SU-DHL-6 (cell line): ENCODE measurements at regions not wholly inside any gene's neighbourhood (a gene's known extent, or its start where the extent isn't known, plus 50 kb on each side); places are given as distances from the start of the nearest gene placed in this dataset.

Experiments
- H2AFZ ChIP-seq: fragments of 200-600 bp; sonication (generic); 2 replicates; pipeline ENCODE4 v1.6.1; 2014; ENCODE audit warnings: low read depth, mild to moderate bottlenecking, moderate library complexity, mixed read lengths, antibody characterized with exemption, low read length; ENCODE audit not compliant: severe bottlenecking
- H3F3A ChIP-seq: fragments of 200-600 bp; shearing (Covaris generic); 2 replicates; pipeline ENCODE4 v1.6.0; 2016; ENCODE audit warnings: antibody characterized with exemption, mild to moderate bottlenecking; ENCODE audit not compliant: insufficient read depth
- H3K27ac ChIP-seq: fragments of 200-600 bp; sonication (generic); 2 replicates; pipeline ENCODE4 v1.5.1; 2016; ENCODE audit warnings: low read depth, mild to moderate bottlenecking, low read length, moderate library complexity, mixed read lengths
- H3K27me3 ChIP-seq: fragments of 200-600 bp; sonication (generic), shearing (Covaris generic); 2 replicates; pipeline ENCODE4 v1.6.0; 2014; ENCODE audit warnings: mild to moderate bottlenecking, low read length
- H3K36me3 ChIP-seq: fragments of 200-600 bp; sonication (generic); 2 replicates; pipeline ENCODE4 v1.6.1; 2014; ENCODE audit warnings: mild to moderate bottlenecking, low read length, mixed read lengths
- H3K4me2 ChIP-seq: fragments of 300-600, 200-600 bp; shearing (Covaris generic), sonication (generic); 2 replicates; pipeline ENCODE4 v1.6.0; 2014; ENCODE audit warnings: low read length, low read depth, mild to moderate bottlenecking; ENCODE audit not compliant: poor library complexity, severe bottlenecking
- H3K4me3 ChIP-seq: fragments of 200-600 bp; sonication (generic); 2 replicates; pipeline ENCODE4 v1.5.1; 2014; ENCODE audit warnings: antibody characterized with exemption, low read length, mild to moderate bottlenecking, mixed read lengths; ENCODE audit not compliant: insufficient read depth, poor library complexity, severe bottlenecking
- H3K79me2 ChIP-seq: fragments of 200-600 bp; sonication (generic); 2 replicates; pipeline ENCODE4 v1.6.1; 2014; ENCODE audit warnings: mild to moderate bottlenecking, low read length, moderate library complexity; ENCODE audit not compliant: insufficient read depth
- H3K9ac ChIP-seq: fragments of 200-600 bp; sonication (generic); 2 replicates; pipeline ENCODE4 v1.7.0; 2014; ENCODE audit warnings: mild to moderate bottlenecking, low read length
- H3K9me2 ChIP-seq: fragments of 200-600 bp; sonication (generic); replicated peaks from 2 replicates; pipeline ENCODE4 v1.6.1; 2014; ENCODE audit warnings: low read length; ENCODE audit not compliant: insufficient read depth
- H3K9me3 ChIP-seq: fragments of 200-600 bp; sonication (generic); 2 replicates; pipeline ENCODE4 v1.6.1; 2014; ENCODE audit warnings: low read length, mixed read lengths; ENCODE audit not compliant: insufficient read depth
- H4K20me1 ChIP-seq: fragments of 200-600 bp; sonication (generic); 2 replicates; pipeline ENCODE4 v1.6.1; 2014; ENCODE audit warnings: low read depth, mild to moderate bottlenecking, antibody characterized with exemption, low read length, moderate library complexity, mixed read lengths
- CTCF ChIP-seq: fragments of 200-600 bp; sonication (generic); IDR thresholded peaks from one replicate; pipeline ENCODE4 v1.5.1; 2017; ENCODE audit warnings: antibody characterized with exemption, mild to moderate bottlenecking, low read length, moderate library complexity; ENCODE audit not compliant: insufficient read depth, poor library complexity, severe bottlenecking
- EZH2phosphoT487 ChIP-seq: fragments of 200-600 bp; sonication (generic), shearing (Covaris generic); conservative IDR thresholded peaks from 2 replicates; pipeline ENCODE4 v1.6.1; 2018; ENCODE audit warnings: mild to moderate bottlenecking, antibody characterized with exemption, low read length, moderate library complexity, mixed read lengths

DNA sequence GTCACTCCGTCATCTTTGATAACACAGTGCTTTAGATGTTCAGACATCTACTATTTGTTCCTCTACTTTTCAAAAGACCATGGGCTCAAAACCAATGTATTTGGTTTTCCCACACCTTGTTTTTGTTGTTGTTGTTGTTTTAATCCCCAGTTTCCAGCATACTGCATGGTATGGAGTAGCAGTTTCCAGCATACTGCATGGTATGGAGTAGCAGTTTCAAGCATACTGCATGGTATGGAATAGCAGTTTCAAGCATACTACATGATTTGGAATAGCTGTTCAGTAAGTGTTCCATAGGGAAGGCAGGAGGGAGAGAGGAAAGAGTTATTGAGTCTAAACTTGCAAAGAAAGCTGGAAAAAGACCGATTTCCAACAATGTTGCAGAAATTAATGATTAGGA is 314.3 kb upstream of the PRKCQ start:
- Histone ChIP-seq H3K36me3 (no peaks in the 10 kb centered on the region), H2AFZ (no peak overlapping the region), H3K4me2 (no peak overlapping the region), H3K9me3 (no peaks in the 10 kb centered on the region), H3K79me2 (no peaks in the 10 kb centered on the region), H3K27ac (no peak overlapping the region), H3K27me3 (peaks cover 4% of the 10 kb centered on the region; the same call in 1 of the 2 replicates), H3K9ac (no peak overlapping the region), H3K9me2 (no peaks in the 10 kb centered on the region), H4K20me1 (no peaks in the 10 kb centered on the region), H3F3A (no peaks in the 10 kb centered on the region), H3K4me3 (no peak overlapping the region)
- TF ChIP-seq CTCF (no peak), EZH2phosphoT487 (no peak)

GRCh38 chr10:6892864-6893263 is 312.8 kb upstream of the PRKCQ start:
- H3K9me3 ChIP-seq = no peaks in the 10 kb centered on the region
- H3K9me2 ChIP-seq = no peaks in the 10 kb centered on the region
- no peaks in the 10 kb centered on the region for H3F3A ChIP-seq
- peaks cover 4% of the 10 kb centered on the region; the same call in 1 of the 2 replicates for H3K27me3 ChIP-seq
- H4K20me1 ChIP-seq = no peaks in the 10 kb centered on the region
- TF ChIP-seq EZH2phosphoT487 (no peak), CTCF (no peak)
- H3K36me3 ChIP-seq = no peaks in the 10 kb centered on the region
- H3K4me3 ChIP-seq = no peak overlapping the region
- no peak overlapping the region for H3K4me2 ChIP-seq
- no peaks in the 10 kb centered on the region for H3K79me2 ChIP-seq
- no peak overlapping the region for H3K27ac ChIP-seq
- no peak overlapping the region for H2AFZ ChIP-seq
- no peak overlapping the region for H3K9ac ChIP-seq

DNA sequence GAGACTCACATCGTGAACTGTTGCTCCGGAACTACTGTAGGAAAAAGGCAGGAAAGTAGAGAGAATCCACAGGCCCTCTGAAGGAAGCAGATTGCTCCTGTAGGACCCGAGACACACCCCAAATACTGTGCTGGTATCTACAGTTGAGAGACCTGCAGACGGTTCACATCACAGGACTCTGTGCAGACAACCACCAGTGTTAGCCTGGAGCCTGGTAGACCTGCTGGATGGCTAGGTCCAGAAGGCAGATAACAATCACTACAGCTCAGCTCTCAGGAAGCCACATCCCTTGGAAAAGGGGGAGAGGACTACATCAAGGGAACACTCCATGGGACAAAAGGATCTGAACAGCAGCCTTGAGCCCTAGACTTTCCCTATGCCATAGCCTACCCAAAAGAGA is 311.8 kb upstream of the PRKCQ start:
- no peak overlapping the region for H2AFZ ChIP-seq
- no peaks in the 10 kb centered on the region for H3K79me2 ChIP-seq
- no peak overlapping the region for H3K27ac ChIP-seq
- H3K36me3 ChIP-seq = no peaks in the 10 kb centered on the region
- peaks cover 4% of the 10 kb centered on the region; the same call in 1 of the 2 replicates for H3K27me3 ChIP-seq
- no peak overlapping the region for H3K4me2 ChIP-seq
- no peaks in the 10 kb centered on the region for H3K9me2 ChIP-seq
- H4K20me1 ChIP-seq = no peaks in the 10 kb centered on the region
- H3F3A ChIP-seq = no peaks in the 10 kb centered on the region
- no peaks in the 10 kb centered on the region for H3K9me3 ChIP-seq
- TF ChIP-seq CTCF = no peak
- TF ChIP-seq EZH2phosphoT487 = no peak
- H3K4me3 ChIP-seq = no peak overlapping the region
- H3K9ac ChIP-seq = no peak overlapping the region
